ENCODE measurements at regions not wholly inside any gene's neighbourhood (a gene's known extent, or its start where the extent isn't known, plus 50 kb on each side); places are given as distances from the start of the nearest gene placed in this dataset.

- TF ChIP-seq CTCF (IDR thresholded peaks at IDR 0.05) (no peak), POLR2A (IDR thresholded peaks at IDR 0.05) (no peak)
These were observed 113.3 kb upstream of the ZNF521 start for GRCh38 chr18:25465152-25465732.
